ENCODE measurements at regions not wholly inside any gene's neighbourhood (a gene's known extent, or its start where the extent isn't known, plus 50 kb on each side); places are given as distances from the start of the nearest gene placed in this dataset.

- Histone ChIP-seq H3K36me3 (ENCODE audit: insufficient read depth, low read length) (no peaks in the 10 kb centered on the region), H3K9ac (ENCODE audit: insufficient read length) (no peak overlapping the region), H3K27ac (no peak overlapping the region), H3K9me3 (ENCODE audit: low read depth, low read length) (no peaks in the 10 kb centered on the region), H3K4me3 (no peak overlapping the region)
- TF ChIP-seq EZH2 (IDR thresholded peaks at IDR 0.05) (no peak), FOXP2 (optimal IDR thresholded peaks at IDR 0.05; ENCODE audit: control extremely low read depth, extremely low read length, insufficient read depth) (no peak), POLR2AphosphoS5 (IDR thresholded peaks at IDR 0.05; ENCODE audit: borderline replicate concordance, low read depth, low read length) (no peak)
- DNase-seq (ENCODE audit: low read depth, low spot score): no peak
Measured at GRCh38 chr13:106635616-106636015, 67.7 kb upstream of the ARGLU1 start.

- Histone ChIP-seq H3K36me3 (ENCODE audit: insufficient read depth, low read length) (no peaks in the 10 kb centered on the region), H3K9ac (ENCODE audit: insufficient read length) (no peak overlapping the region), H3K27ac (no peak overlapping the region), H3K4me3 (no peak overlapping the region), H3K9me3 (ENCODE audit: low read depth, low read length) (no peaks in the 10 kb centered on the region)
- TF ChIP-seq EZH2 (IDR thresholded peaks at IDR 0.05) (no peak), FOXP2 (optimal IDR thresholded peaks at IDR 0.05; ENCODE audit: control extremely low read depth, extremely low read length, insufficient read depth) (no peak), POLR2AphosphoS5 (IDR thresholded peaks at IDR 0.05; ENCODE audit: borderline replicate concordance, low read depth, low read length) (no peak)
- no peak for DNase-seq (ENCODE audit: low read depth, low spot score)
Measured at GRCh38 chr13:106633321-106633720, 65.4 kb upstream of the ARGLU1 start.

GRCh38 chr13:106630650-106631049, 62.7 kb upstream of the ARGLU1 start:
- TF ChIP-seq EZH2 (IDR thresholded peaks at IDR 0.05) (no peak), POLR2AphosphoS5 (IDR thresholded peaks at IDR 0.05; ENCODE audit: borderline replicate concordance, low read depth, low read length) (no peak), FOXP2 (optimal IDR thresholded peaks at IDR 0.05; ENCODE audit: control extremely low read depth, extremely low read length, insufficient read depth) (no peak)
- H3K36me3 ChIP-seq (ENCODE audit: insufficient read depth, low read length): no peaks in the 10 kb centered on the region
- H3K4me3 ChIP-seq: no peak overlapping the region
- no peak overlapping the region for H3K9ac ChIP-seq (ENCODE audit: insufficient read length)
- no peak for DNase-seq (ENCODE audit: low read depth, low spot score)
- no peaks in the 10 kb centered on the region for H3K9me3 ChIP-seq (ENCODE audit: low read depth, low read length)
- H3K27ac ChIP-seq: no peak overlapping the region

- TF ChIP-seq POLR2AphosphoS5 (IDR thresholded peaks at IDR 0.05; ENCODE audit: borderline replicate concordance, low read depth, low read length) (no peak), EZH2 (IDR thresholded peaks at IDR 0.05) (no peak), FOXP2 (optimal IDR thresholded peaks at IDR 0.05; ENCODE audit: control extremely low read depth, extremely low read length, insufficient read depth) (no peak)
- no peaks in the 10 kb centered on the region for H3K9me3 ChIP-seq (ENCODE audit: low read depth, low read length)
- H3K36me3 ChIP-seq (ENCODE audit: insufficient read depth, low read length): no peaks in the 10 kb centered on the region
- H3K9ac ChIP-seq (ENCODE audit: insufficient read length): no peak overlapping the region
- H3K27ac ChIP-seq: no peak overlapping the region
- no peak for DNase-seq (ENCODE audit: low read depth, low spot score)
- H3K4me3 ChIP-seq: no peak overlapping the region
Measured at GRCh38 chr13:106630162-106630561, 62.2 kb upstream of the ARGLU1 start.

- Histone ChIP-seq H3K4me3 (no peak overlapping the region), H3K9me3 (ENCODE audit: low read depth, low read length) (no peaks in the 10 kb centered on the region), H3K36me3 (ENCODE audit: insufficient read depth, low read length) (no peaks in the 10 kb centered on the region), H3K9ac (ENCODE audit: insufficient read length) (no peak overlapping the region), H3K27ac (no peak overlapping the region)
- TF ChIP-seq POLR2AphosphoS5 (IDR thresholded peaks at IDR 0.05; ENCODE audit: borderline replicate concordance, low read depth, low read length) (no peak), EZH2 (IDR thresholded peaks at IDR 0.05) (no peak), FOXP2 (optimal IDR thresholded peaks at IDR 0.05; ENCODE audit: control extremely low read depth, extremely low read length, insufficient read depth) (no peak)
- DNase-seq (ENCODE audit: low read depth, low spot score): no peak
Measured at GRCh38 chr13:106628936-106629659, 61.2 kb upstream of the ARGLU1 start.

GRCh38 chr13:106626473-106626872, 58.5 kb upstream of the ARGLU1 start:
- DNase-seq (ENCODE audit: low read depth, low spot score): no peak
- no peak for TF ChIP-seq FOXP2 (optimal IDR thresholded peaks at IDR 0.05; ENCODE audit: control extremely low read depth, extremely low read length, insufficient read depth)
- TF ChIP-seq EZH2 (IDR thresholded peaks at IDR 0.05): no peak
- TF ChIP-seq POLR2AphosphoS5 (IDR thresholded peaks at IDR 0.05; ENCODE audit: borderline replicate concordance, low read depth, low read length): no peak
- H3K9me3 ChIP-seq (ENCODE audit: low read depth, low read length): no peaks in the 10 kb centered on the region
- H3K9ac ChIP-seq (ENCODE audit: insufficient read length): no peak overlapping the region
- no peaks in the 10 kb centered on the region for H3K36me3 ChIP-seq (ENCODE audit: insufficient read depth, low read length)
- H3K27ac ChIP-seq: no peak overlapping the region
- H3K4me3 ChIP-seq: no peak overlapping the region

- H3K9ac ChIP-seq (ENCODE audit: insufficient read length): no peak overlapping the region
- no peaks in the 10 kb centered on the region for H3K9me3 ChIP-seq (ENCODE audit: low read depth, low read length)
- DNase-seq (ENCODE audit: low read depth, low spot score): no peak
- no peak overlapping the region for H3K4me3 ChIP-seq
- H3K27ac ChIP-seq: no peak overlapping the region
- H3K36me3 ChIP-seq (ENCODE audit: insufficient read depth, low read length): no peaks in the 10 kb centered on the region
- no peak for TF ChIP-seq EZH2 (IDR thresholded peaks at IDR 0.05)
- no peak for TF ChIP-seq POLR2AphosphoS5 (IDR thresholded peaks at IDR 0.05; ENCODE audit: borderline replicate concordance, low read depth, low read length)
- no peak for TF ChIP-seq FOXP2 (optimal IDR thresholded peaks at IDR 0.05; ENCODE audit: control extremely low read depth, extremely low read length, insufficient read depth)
Measured at GRCh38 chr13:106625578-106625977, 57.6 kb upstream of the ARGLU1 start.

GRCh38 chr13:106623799-106624460, 56.0 kb upstream of the ARGLU1 start:
- no peak overlapping the region for H3K9ac ChIP-seq (ENCODE audit: insufficient read length)
- no peaks in the 10 kb centered on the region for H3K36me3 ChIP-seq (ENCODE audit: insufficient read depth, low read length)
- no peak overlapping the region for H3K27ac ChIP-seq
- no peak for DNase-seq (ENCODE audit: low read depth, low spot score)
- no peak for TF ChIP-seq EZH2 (IDR thresholded peaks at IDR 0.05)
- no peak for TF ChIP-seq POLR2AphosphoS5 (IDR thresholded peaks at IDR 0.05; ENCODE audit: borderline replicate concordance, low read depth, low read length)
- TF ChIP-seq FOXP2 (optimal IDR thresholded peaks at IDR 0.05; ENCODE audit: control extremely low read depth, extremely low read length, insufficient read depth): no peak
- no peak overlapping the region for H3K4me3 ChIP-seq
- no peaks in the 10 kb centered on the region for H3K9me3 ChIP-seq (ENCODE audit: low read depth, low read length)

Measured in SK-N-MC (cell line).